ENCODE measurements at regions not wholly inside any gene's neighbourhood (a gene's known extent, or its start where the extent isn't known, plus 50 kb on each side); places are given as distances from the start of the nearest gene placed in this dataset.
"Not testable (repeated sequence)": the region's sequence is repeated elsewhere in the genome, so short reads cannot be mapped to it uniquely, and the experiment has no call there.

GRCh38 chr1:70567167-70567566 lies 156.1 kb downstream of the CTH start:
- DNase-seq, result no peak

- no peak for DNase-seq
These were observed 160.1 kb downstream of the CTH start for GRCh38 chr1:70571191-70571590.

GRCh38 chr1:70573317-70573843 lies 162.3 kb downstream of the CTH start:
- DNase-seq, result no peak

- DNase-seq, result no peak
These were observed 170.6 kb downstream of the CTH start for GRCh38 chr1:70581661-70582060.

GRCh38 chr1:70583522-70583921 lies 172.5 kb downstream of the CTH start:
- no peak for DNase-seq

GRCh38 chr1:70586046-70586445 lies 175.0 kb downstream of the CTH start:
- no peak for DNase-seq

GRCh38 chr1:70587872-70588366 lies 176.9 kb downstream of the CTH start:
- DNase-seq, result no peak

GRCh38 chr1:70593551-70593950 lies 182.5 kb downstream of the CTH start:
- DNase-seq, result not testable (repeated sequence)

- DNase-seq, result no peak
These were observed 197.7 kb downstream of the CTH start for GRCh38 chr1:70608815-70609214.

- DNase-seq, result not testable (repeated sequence)
These were observed 199.1 kb downstream of the CTH start for GRCh38 chr1:70610164-70610563.

- no peak for DNase-seq
These were observed 205.9 kb downstream of the CTH start for GRCh38 chr1:70616946-70617345.

GRCh38 chr1:70617728-70618127 lies 206.7 kb downstream of the CTH start:
- no peak for DNase-seq

GRCh38 chr1:70627910-70628309 lies 216.8 kb downstream of the CTH start:
- DNase-seq, result no peak

GRCh38 chr1:70628973-70629372 lies 217.9 kb downstream of the CTH start:
- DNase-seq, result no peak

GRCh38 chr1:70633004-70633403 lies 221.9 kb downstream of the CTH start:
- DNase-seq, result no peak

- DNase-seq, result no peak
These were observed 224.8 kb downstream of the CTH start for GRCh38 chr1:70635868-70636267.

GRCh38 chr1:70641868-70642267 lies 230.8 kb downstream of the CTH start:
- no peak for DNase-seq

- DNase-seq, result no peak
These were observed 245.3 kb downstream of the CTH start for GRCh38 chr1:70656361-70656760.

GRCh38 chr1:70659891-70660290 lies 248.8 kb downstream of the CTH start:
- DNase-seq, result no peak

- DNase-seq, result no peak
These were observed 255.5 kb downstream of the CTH start for GRCh38 chr1:70666381-70667140.

- no peak for DNase-seq
These were observed 256.6 kb downstream of the CTH start for GRCh38 chr1:70667494-70668170.

- no peak for DNase-seq
These were observed 259.9 kb downstream of the CTH start for GRCh38 chr1:70671006-70671405.

- no peak for DNase-seq
These were observed 261.4 kb downstream of the CTH start for GRCh38 chr1:70672442-70672888.

Data from NCI-H187 (cell line).